DND-41 (cell line): ENCODE measurements at regions not wholly inside any gene's neighbourhood (a gene's known extent, or its start where the extent isn't known, plus 50 kb on each side); places are given as distances from the start of the nearest gene placed in this dataset.

ENCODE experiments used
- CTCF ChIP-seq: IDR thresholded peaks from 2 replicates; pipeline ENCODE4 v1.5.1; 2012; ENCODE audit warnings: borderline replicate concordance, low read length, moderate library complexity, mild to moderate bottlenecking; ENCODE audit not compliant: poor library complexity, severe bottlenecking; ENCODE audit errors: extremely low read depth
- EZH2 ChIP-seq: IDR thresholded peaks from 3 replicates; pipeline ENCODE4 v1.6.1; 2012; ENCODE audit warnings: borderline replicate concordance, low read depth, mild to moderate bottlenecking, moderate library complexity, low read length, inconsistent platforms; ENCODE audit not compliant: severe bottlenecking

GRCh38 chr2:41691561-41691960, 356.3 kb upstream of the PKDCC start:
- TF ChIP-seq CTCF: no peak
- TF ChIP-seq EZH2: no peak
